Endothelial cell of umbilical vein (primary cell): ENCODE measurements at regions not wholly inside any gene's neighbourhood (a gene's known extent, or its start where the extent isn't known, plus 50 kb on each side); places are given as distances from the start of the nearest gene placed in this dataset.
"Not testable (repeated sequence)": the region's sequence is repeated elsewhere in the genome, so short reads cannot be mapped to it uniquely, and the experiment has no call there.

ENCODE experiments used
- BruUV-seq: library from RNA; stranded (reverse); fragments of 400-500 nt; replicated peaks from 2 replicates; lab custom pipeline; 2021; lab: Mats Ljungman, UMichigan
- CTCF ChIA-PET: fragments of 300-600, 350-600 bp; sonication (Branson Sonifier 250); formaldehyde crosslinking; loops from one replicate; lab custom pipeline; 2021; ENCODE audit warnings: antibody characterized with exemption, inconsistent platforms; lab: Charles Lee
- POLR2A ChIA-PET: fragments of 300-600, 350-600 bp; sonication (Branson Sonifier 250); formaldehyde crosslinking; loops from one replicate; lab custom pipeline; 2021; ENCODE audit warnings: antibody characterized with exemption, inconsistent platforms; lab: Charles Lee
- DNase-seq: peaks from one replicate; pipeline ENCODE4 v3.0.0-alpha.2; 2011; ENCODE audit warnings: low read depth, low spot score
- FAIRE-seq: peaks from 2 replicates; lab custom pipeline; 2011; peaks lifted over from hg19 to GRCh38; lab: Jason Lieb, UNC
- H2AFZ ChIP-seq: 2 replicates; pipeline ENCODE4 v1.6.0; 2012; ENCODE audit warnings: low read depth, low read length, control low read depth, inconsistent platforms
- H3K27ac ChIP-seq: 2 replicates; pipeline ENCODE4 v1.5.1; 2011; ENCODE audit warnings: low read depth, mild to moderate bottlenecking, control low read depth, low read length, moderate library complexity; ENCODE audit not compliant: insufficient read depth
- H3K27me3 ChIP-seq, 2 experiments: 2 replicates each; pipeline versions ENCODE4 v1.6.0 to v1.6.1; 2011; ENCODE audit warnings: low read length in 2 of 2, mixed read lengths in 1 of 2; ENCODE audit not compliant: control insufficient read depth in 2 of 2, insufficient read depth in 2 of 2
- H3K36me3 ChIP-seq, 2 experiments: 2 replicates in 1 of 2; 3 replicates in 1 of 2; pipeline ENCODE4 v1.5.1; 2011; ENCODE audit warnings: low read length in 2 of 2, mild to moderate bottlenecking in 1 of 2, moderate library complexity in 1 of 2; ENCODE audit not compliant: control insufficient read depth in 2 of 2, insufficient read depth in 2 of 2; ENCODE audit errors: extremely low read depth in 1 of 2
- H3K4me1 ChIP-seq: 3 replicates; pipeline ENCODE4 v1.5.1; 2011; ENCODE audit warnings: mild to moderate bottlenecking, low read length; ENCODE audit not compliant: control insufficient read depth, insufficient read depth; ENCODE audit errors: extremely low read depth
- H3K4me2 ChIP-seq: 2 replicates; pipeline ENCODE4 v1.6.1; 2011; ENCODE audit warnings: low read length, control low read depth, mixed read lengths; ENCODE audit not compliant: insufficient read depth
- H3K4me3 ChIP-seq, 3 experiments: fragments of 200-600 bp in 1 of 3; sonication (generic), shearing (Covaris generic) in 1 of 3; replicated peaks in 1 of 3; 2 replicates each; pipeline ENCODE4 v1.5.1; 2011 to 2016; ENCODE audit warnings: control low read depth in 3 of 3, low read length in 3 of 3, mild to moderate bottlenecking in 2 of 3, inconsistent platforms in 1 of 3, low read depth in 1 of 3, moderate library complexity in 1 of 3; ENCODE audit not compliant: insufficient read depth in 1 of 3
- H3K79me2 ChIP-seq: 2 replicates; pipeline ENCODE4 v1.6.0; 2012; ENCODE audit warnings: low read length, inconsistent platforms; ENCODE audit not compliant: control insufficient read depth, insufficient read depth
- H3K9ac ChIP-seq: replicated peaks from 2 replicates; pipeline ENCODE3; 2011; ENCODE audit warnings: low read length, control low read depth; ENCODE audit not compliant: insufficient read depth; ENCODE audit errors: extremely low read depth
- H3K9me1 ChIP-seq: replicated peaks from 3 replicates; pipeline ENCODE4 v1.6.0; 2011; ENCODE audit warnings: mild to moderate bottlenecking, low read length; ENCODE audit not compliant: control insufficient read depth, insufficient read depth; ENCODE audit errors: extremely low read depth
- H3K9me3 ChIP-seq: replicated peaks from 2 replicates; pipeline ENCODE4 v1.5.1; 2012; ENCODE audit warnings: low read length, inconsistent platforms; ENCODE audit not compliant: control insufficient read depth, insufficient read depth
- H4K20me1 ChIP-seq: replicated peaks from 2 replicates; pipeline ENCODE3; 2011; ENCODE audit warnings: mild to moderate bottlenecking, low read length; ENCODE audit not compliant: control insufficient read depth, insufficient read depth; ENCODE audit errors: extremely low read depth
- EZH2 ChIP-seq: IDR thresholded peaks from 2 replicates; pipeline ENCODE4 v1.6.1; 2012; ENCODE audit warnings: borderline replicate concordance, low read depth, mild to moderate bottlenecking, moderate library complexity, low read length, inconsistent platforms; ENCODE audit not compliant: severe bottlenecking
- GATA2 ChIP-seq: IDR thresholded peaks from 2 replicates; pipeline ENCODE4 v1.7.0; 2011; ENCODE audit warnings: low read depth, mild to moderate bottlenecking, moderate library complexity, mixed read lengths, low read length; ENCODE audit not compliant: insufficient read length, insufficient read depth
- MAX ChIP-seq: IDR thresholded peaks from 2 replicates; pipeline ENCODE4 v1.6.1; 2011; ENCODE audit not compliant: insufficient read depth, insufficient read length
- MYC ChIP-seq: IDR thresholded peaks from one replicate; pipeline ENCODE4 v1.6.1; 2011; ENCODE audit warnings: mild to moderate bottlenecking, low read depth, low read length
- dilution Hi-C: fragments of 300-500 bp; cut with MboI; formaldehyde crosslinking; loops from one replicate; pipeline ENCODE4 v1.15.0; 2019; ENCODE audit warnings: low sequenced_read_pairs; ENCODE audit not compliant: extremely low pct_ligation_motif_present
- intact Hi-C: fragments of 100-400 bp; cut with micrococcal nuclease; formaldehyde crosslinking; loops from one replicate; pipeline ENCODE4 v1.10.0; 2022

GRCh38 chr2:90179591-90179990, 1488.1 kb downstream of the RPIA start:
- H3K79me2 ChIP-seq, H4K20me1 ChIP-seq, H3K27ac ChIP-seq, H3K36me3 ChIP-seq, intact Hi-C loops, H3K4me2 ChIP-seq, DNase-seq, H3K4me3 ChIP-seq, H3K9ac ChIP-seq, POLR2A ChIA-PET, H3K9me3 ChIP-seq, H3K4me1 ChIP-seq, H3K27me3 ChIP-seq, H2AFZ ChIP-seq, BruUV-seq, dilution Hi-C loops, FAIRE-seq, CTCF ChIA-PET, H3K9me1 ChIP-seq: not testable (repeated sequence)

GRCh38 chr2:90207454-90208058, 1516.1 kb downstream of the RPIA start:
- no TSS peak for BruUV-seq
- Histone ChIP-seq H3K9me3 (no peaks in the 10 kb centered on the region), H3K27me3 (no peaks in the 10 kb centered on the region), H3K9ac (no peak overlapping the region), H3K4me1 (no peaks in the 10 kb centered on the region), H3K36me3 (no peaks in the 10 kb centered on the region), H3K4me2 (no peak overlapping the region), H3K9me1 (no peaks in the 10 kb centered on the region), H3K27ac (no peak overlapping the region), H4K20me1 (no peaks in the 10 kb centered on the region), H3K79me2 (no peaks in the 10 kb centered on the region), H2AFZ (no peak overlapping the region), H3K4me3 (no peak overlapping the region)
- ChIA-PET POLR2A (no interaction called here), CTCF (no interaction called here)
- intact Hi-C loops = no loop called here
- no peak for FAIRE-seq
- no peak for TF ChIP-seq MAX
- TF ChIP-seq MYC = no peak
- TF ChIP-seq EZH2 = no peak
- TF ChIP-seq GATA2 = no peak
- dilution Hi-C loops = no loop called here
- DNase-seq = no peak
